Duodenal mucosa (tissue), 2 donors: ENCODE measurements at regions not wholly inside any gene's neighbourhood (a gene's known extent, or its start where the extent isn't known, plus 50 kb on each side); places are given as distances from the start of the nearest gene placed in this dataset.
A peak's percentile ranks its signal among the peaks of the same experiment; 100 is the strongest.

Experiments used
- H3K27ac ChIP-seq: one replicate; pipeline ENCODE4 v1.7.0; 2013; ENCODE audit warnings: low read depth, low read length
- H3K27me3 ChIP-seq, 2 donors: one replicate each; pipeline ENCODE4 v1.7.0; 2013; ENCODE audit warnings: low read length in 2 of 2, control low read depth in 1 of 2; ENCODE audit not compliant: insufficient read depth in 2 of 2, control insufficient read depth in 1 of 2
- H3K36me3 ChIP-seq, 2 donors: one replicate each; pipeline ENCODE4 v1.7.0; 2013; ENCODE audit warnings: low read length in 2 of 2, control low read depth in 1 of 2; ENCODE audit not compliant: insufficient read depth in 2 of 2, control insufficient read depth in 1 of 2
- H3K4me1 ChIP-seq, 2 donors: one replicate each; pipeline ENCODE4 v1.7.0; 2013; ENCODE audit warnings: low read length in 2 of 2, control low read depth in 1 of 2; ENCODE audit not compliant: insufficient read depth in 2 of 2, control insufficient read depth in 1 of 2
- H3K4me3 ChIP-seq, 2 donors: one replicate each; pipeline ENCODE4 v1.7.0; 2013; ENCODE audit warnings: low read length in 2 of 2, low read depth in 1 of 2
- H3K9ac ChIP-seq, 2 donors: one replicate each; pipeline ENCODE4 v1.7.0; 2013; ENCODE audit warnings: low read length in 2 of 2, low read depth in 1 of 2
- H3K9me3 ChIP-seq, 2 donors: one replicate each; pipeline ENCODE4 v1.7.0; 2013; ENCODE audit warnings: low read length in 2 of 2, control low read depth in 1 of 2; ENCODE audit not compliant: control insufficient read depth in 1 of 2

DNA sequence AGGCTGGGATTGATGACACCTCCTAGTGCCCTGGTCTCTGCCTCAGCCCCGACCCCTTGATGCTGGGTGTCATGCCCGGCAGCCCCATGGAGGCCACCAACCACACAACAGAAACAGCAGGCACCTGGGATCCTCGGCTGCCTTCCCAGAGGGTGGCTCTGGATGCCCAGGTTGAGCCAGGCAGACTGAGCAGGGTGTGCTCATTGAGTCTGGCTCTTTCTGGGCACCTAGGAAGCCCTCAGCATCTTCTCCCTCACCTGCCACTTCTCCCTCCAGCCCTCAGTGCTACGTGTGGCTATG is 484.5 kb upstream of the MGMT start:
- Histone ChIP-seq H3K36me3 (no peaks in the 10 kb centered on the region), H3K27ac (no peak overlapping the region), H3K4me3 (no peak overlapping the region), H3K4me1 (no peaks in the 10 kb centered on the region), H3K9ac (no peak overlapping the region), H3K9me3 (no peaks in the 10 kb centered on the region), H3K27me3 (no peaks in the 10 kb centered on the region)

DNA sequence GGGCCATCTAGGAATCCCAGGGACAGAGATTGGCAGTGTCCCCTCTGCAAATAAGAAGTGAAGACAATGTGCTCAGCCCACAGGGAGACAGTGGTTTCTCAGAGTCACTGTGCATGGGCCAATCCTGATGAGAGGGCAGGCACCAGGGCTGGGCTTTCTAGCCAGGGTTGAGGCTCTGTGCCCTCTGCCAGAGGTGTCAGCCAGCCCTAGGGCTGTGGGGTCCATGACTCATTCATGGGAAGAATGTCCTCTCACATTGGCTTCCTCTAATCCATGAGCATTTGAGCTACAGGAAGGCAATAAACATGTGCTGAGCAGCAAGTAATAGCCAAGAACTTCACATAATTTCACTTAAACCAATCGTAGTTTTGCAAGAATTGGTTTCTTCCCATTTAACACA is 482.0 kb upstream of the MGMT start:
- Histone ChIP-seq H3K27ac (no peak overlapping the region), H3K36me3 (no peaks in the 10 kb centered on the region)

DNA sequence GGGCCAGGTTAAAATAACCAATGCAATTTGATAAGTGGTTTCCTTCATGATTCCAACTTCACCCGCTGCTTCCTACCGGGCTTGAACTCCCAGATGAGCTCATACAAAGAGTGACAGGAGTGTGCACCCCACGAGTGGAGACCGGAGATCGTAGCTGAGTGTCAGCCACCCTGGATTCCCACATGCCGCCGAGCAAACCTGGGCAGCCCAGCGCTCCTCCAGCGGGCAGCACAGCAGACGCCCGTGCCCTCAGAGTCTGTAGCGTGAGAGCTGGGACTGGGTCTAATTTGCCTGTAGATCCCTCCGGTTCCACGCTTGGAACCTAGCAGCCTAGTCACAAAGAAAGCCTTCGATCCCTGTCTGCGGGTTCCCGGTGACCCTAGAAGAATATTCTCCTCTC is 476.1 kb upstream of the MGMT start:
- Histone ChIP-seq H3K4me3 (no peak overlapping the region), H3K36me3 (no peaks in the 10 kb centered on the region), H3K9ac (no peak overlapping the region), H3K9me3 (no peaks in the 10 kb centered on the region), H3K4me1 (no peaks in the 10 kb centered on the region), H3K27ac (no peak overlapping the region), H3K27me3 (no peaks in the 10 kb centered on the region)

More for the DNA sequence above, 482.0 kb upstream of the MGMT start:
- Histone ChIP-seq H3K9ac (no peak overlapping the region), H3K4me3 (no peak overlapping the region), H3K4me1 (no peaks in the 10 kb centered on the region), H3K9me3 (no peaks in the 10 kb centered on the region), H3K27me3 (no peaks in the 10 kb centered on the region)

DNA sequence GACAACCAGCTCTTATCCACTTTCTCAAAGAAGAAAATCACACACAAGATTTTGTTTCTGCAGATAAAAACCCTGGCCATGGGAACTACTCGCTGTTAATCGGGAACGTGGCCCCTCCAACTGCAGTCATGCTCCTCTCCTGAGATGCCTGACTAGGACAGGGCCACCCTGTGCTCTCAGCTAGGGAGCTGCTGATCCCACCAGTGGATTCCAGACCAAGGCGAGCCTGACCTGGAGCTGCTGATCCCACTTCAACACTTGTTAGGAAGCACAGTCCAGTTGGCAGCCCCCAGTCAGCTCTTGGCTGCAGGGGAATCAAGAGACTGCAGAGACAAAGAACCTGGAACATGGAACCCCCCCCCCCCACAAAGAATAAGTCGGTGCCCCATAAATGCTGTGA is 474.3 kb upstream of the MGMT start:
- Histone ChIP-seq H3K4me1 (peaks cover 0 to 2% of the 10 kb centered on the region in 2 donors), H3K9me3 (no peaks in the 10 kb centered on the region), H3K27me3 (no peaks in the 10 kb centered on the region), H3K36me3 (no peaks in the 10 kb centered on the region), H3K9ac (no peak overlapping the region), H3K4me3 (no peak overlapping the region), H3K27ac (no peak overlapping the region)

DNA sequence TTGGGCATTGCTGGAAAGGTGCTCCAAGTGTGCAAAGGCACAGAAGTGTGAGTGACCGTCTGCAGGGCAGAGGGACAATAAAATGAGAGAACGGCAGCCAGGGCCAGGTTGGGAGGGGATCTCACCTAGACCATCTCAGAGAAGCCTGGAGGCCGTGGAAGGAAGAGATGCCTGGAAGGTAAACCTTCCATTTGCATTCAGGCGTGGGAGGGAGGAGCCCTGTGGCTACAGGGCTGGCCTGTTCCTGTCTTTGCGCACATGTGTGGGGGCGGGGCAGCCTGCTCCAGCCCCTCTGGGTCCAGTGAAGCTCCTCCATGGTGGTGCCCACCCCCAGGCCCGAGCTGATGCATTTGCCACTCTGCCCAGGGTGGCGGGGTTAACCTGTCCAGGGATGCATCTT is 473.6 kb upstream of the MGMT start:
- no peak overlapping the region for H3K27ac ChIP-seq
- no peaks in the 10 kb centered on the region for H3K27me3 ChIP-seq
- H3K9ac ChIP-seq = no peak overlapping the region
- no peaks in the 10 kb centered on the region for H3K36me3 ChIP-seq
- H3K4me3 ChIP-seq = no peak overlapping the region
- H3K9me3 ChIP-seq = no peaks in the 10 kb centered on the region
- H3K4me1 ChIP-seq = peaks cover 0 to 6% of the 10 kb centered on the region in 2 donors

DNA sequence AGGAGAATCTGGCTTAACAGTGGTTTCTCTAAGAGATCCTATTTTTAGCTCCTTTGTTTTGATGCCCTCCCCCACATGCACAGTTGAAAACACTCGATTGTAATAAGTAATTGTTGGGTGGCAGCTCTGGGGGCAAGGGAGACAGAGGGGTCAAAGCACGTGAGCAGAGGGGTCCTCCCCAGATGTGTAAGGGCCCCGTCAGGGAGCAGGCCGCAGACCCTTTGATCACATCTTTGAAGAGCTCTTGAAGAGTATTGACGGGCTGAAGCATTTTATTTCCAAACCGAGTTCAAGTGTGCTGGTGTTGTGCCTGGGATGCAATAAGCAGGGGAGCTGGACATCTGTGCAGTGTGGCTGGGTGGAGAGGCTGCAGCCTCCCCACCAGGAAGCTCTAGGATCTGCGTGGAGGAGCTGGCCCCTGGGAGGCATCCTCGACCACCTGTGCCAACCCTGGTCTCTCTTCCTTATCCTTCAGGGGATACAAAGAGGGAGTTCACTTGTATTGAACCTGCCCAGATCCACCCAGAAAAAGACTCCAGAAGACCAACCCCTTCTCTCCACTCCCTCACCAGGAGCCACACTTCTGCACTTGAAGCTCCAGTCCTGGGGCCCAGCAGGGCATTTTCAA is 473.0 kb upstream of the MGMT start:
- Histone ChIP-seq H3K4me3 (no peak overlapping the region), H3K36me3 (no peaks in the 10 kb centered on the region), H3K9ac (no peak overlapping the region), H3K4me1 (peaks cover 1 to 9% of the 10 kb centered on the region in 2 donors), H3K9me3 (no peaks in the 10 kb centered on the region), H3K27ac (no peak overlapping the region), H3K27me3 (no peaks in the 10 kb centered on the region)

DNA sequence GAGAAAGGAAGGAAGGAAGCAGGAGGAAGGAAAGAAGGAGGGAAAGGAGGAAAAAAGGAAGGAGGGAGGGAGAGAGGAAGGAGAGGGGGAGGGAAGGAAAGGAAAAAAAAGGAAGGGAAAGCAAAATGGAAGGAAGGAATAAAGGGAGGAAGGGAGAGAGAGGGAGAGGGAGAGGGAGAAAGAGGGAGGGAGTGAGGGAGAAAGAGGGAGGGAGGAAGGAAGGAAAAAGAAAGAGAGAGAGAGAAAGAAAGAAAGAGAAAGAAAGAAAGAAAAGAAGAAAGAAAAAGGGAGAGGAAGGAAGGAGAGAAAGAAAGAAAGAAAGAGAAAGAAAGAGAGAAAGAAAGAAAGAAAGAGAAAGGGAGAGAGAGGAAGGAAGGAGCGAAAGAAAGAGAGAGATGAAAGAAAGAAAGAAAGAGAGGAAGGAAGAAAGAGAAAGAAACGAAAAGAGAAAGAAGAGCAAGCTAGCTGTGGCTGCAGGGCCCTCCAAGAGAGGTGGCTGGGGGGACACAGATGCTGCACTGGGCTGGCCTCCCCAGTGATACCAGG is 472.4 kb upstream of the MGMT start:
- no peaks in the 10 kb centered on the region for H3K9me3 ChIP-seq
- H3K4me1 ChIP-seq = peaks cover 2 to 10% of the 10 kb centered on the region in 2 donors
- H3K9ac ChIP-seq = no peak overlapping the region
- H3K27ac ChIP-seq = no peak overlapping the region
- H3K36me3 ChIP-seq = no peaks in the 10 kb centered on the region
- no peak overlapping the region for H3K4me3 ChIP-seq
- H3K27me3 ChIP-seq = no peaks in the 10 kb centered on the region

DNA sequence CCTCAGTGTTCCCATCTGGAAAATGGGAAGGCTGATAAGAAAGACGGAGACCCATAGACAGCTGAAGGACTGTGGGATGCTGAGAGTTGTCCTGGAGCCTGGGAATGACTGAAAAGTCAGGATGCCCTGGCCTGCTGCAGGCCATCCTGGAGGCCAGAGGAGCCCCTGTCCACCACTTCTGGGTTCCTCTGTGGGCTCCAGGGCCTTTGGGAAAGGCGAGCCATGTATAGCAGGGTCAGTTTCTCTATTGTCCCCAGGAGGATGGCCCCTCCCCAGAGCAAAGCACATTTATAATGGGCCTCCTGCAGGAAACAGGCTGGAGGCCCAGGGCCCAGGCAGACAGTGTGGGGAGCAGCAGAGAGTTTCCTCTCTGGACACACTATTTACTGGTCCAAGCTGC is 471.4 kb upstream of the MGMT start:
- no peak overlapping the region for H3K4me3 ChIP-seq
- peaks cover 2 to 10% of the 10 kb centered on the region in 2 donors for H3K4me1 ChIP-seq
- H3K27me3 ChIP-seq = no peaks in the 10 kb centered on the region
- no peaks in the 10 kb centered on the region for H3K36me3 ChIP-seq
- H3K9ac ChIP-seq = no peak overlapping the region
- no peak overlapping the region for H3K27ac ChIP-seq
- no peaks in the 10 kb centered on the region for H3K9me3 ChIP-seq

DNA sequence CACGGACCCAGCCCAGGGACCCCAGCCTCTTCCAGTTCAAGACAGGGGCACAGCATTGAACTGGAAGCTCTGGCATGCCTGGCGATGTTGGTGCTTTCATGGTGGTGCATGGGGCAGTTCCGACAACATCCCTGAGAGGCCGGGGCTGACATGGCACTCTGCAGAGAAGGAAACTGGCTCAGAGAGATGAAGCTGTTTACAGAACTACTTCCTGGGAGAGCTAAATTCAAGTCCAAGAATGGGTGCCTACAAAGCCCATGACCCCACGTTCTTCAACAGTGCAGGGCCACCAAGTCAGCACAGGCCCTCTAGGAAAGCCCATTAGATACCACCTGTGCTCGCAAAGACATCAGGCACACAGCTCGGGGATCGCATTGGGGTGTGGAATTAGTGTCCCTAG is 470.9 kb upstream of the MGMT start:
- Histone ChIP-seq H3K36me3 (no peaks in the 10 kb centered on the region), H3K4me1 (peaks cover 2 to 10% of the 10 kb centered on the region in 2 donors), H3K27me3 (no peaks in the 10 kb centered on the region), H3K9ac (no peak overlapping the region), H3K27ac (no peak overlapping the region), H3K9me3 (no peaks in the 10 kb centered on the region), H3K4me3 (no peak overlapping the region)

DNA sequence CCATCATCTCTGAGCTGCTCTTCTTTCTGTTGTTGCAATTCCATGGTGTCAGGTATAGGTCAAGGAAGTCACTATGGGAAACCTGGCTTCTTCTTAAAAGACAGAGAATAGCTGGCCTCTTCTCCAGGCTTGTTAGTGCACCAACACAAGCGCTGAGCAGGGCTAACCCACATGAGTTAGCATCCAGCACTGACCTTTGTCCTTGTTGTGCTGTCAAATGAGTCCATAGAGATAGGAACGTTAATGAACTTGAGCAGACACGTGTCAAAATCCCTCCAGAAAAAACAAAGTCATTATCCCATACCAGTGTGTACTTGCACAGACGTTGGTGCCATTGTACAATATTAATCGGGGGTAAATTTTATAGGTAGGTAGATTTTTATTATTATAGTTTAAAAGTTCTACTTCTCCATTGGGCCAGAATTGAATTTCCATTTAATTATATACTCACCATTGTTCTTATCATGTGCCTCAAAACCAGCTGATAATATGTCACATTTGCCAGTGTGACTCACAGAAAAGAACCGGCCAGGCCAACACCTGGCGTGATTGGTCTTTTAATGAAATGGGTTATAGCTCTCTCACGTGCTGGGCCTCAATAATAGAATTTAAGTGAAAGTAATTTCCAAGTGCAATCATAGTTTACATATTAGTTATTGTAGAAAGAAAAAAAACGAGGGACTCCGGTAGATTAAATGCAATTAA is 468.8 kb upstream of the MGMT start:
- Histone ChIP-seq H3K27me3 (no peaks in the 10 kb centered on the region), H3K9me3 (no peaks in the 10 kb centered on the region), H3K4me1 (peaks cover 2 to 10% of the 10 kb centered on the region in 2 donors), H3K27ac (no peak overlapping the region), H3K36me3 (no peaks in the 10 kb centered on the region), H3K4me3 (peak overlapping the region in 1 of 2 donors; percentile 16), H3K9ac (no peak overlapping the region)
